ENCODE measurements at regions not wholly inside any gene's neighbourhood (a gene's known extent, or its start where the extent isn't known, plus 50 kb on each side); places are given as distances from the start of the nearest gene placed in this dataset.
"Not testable (repeated sequence)": the region's sequence is repeated elsewhere in the genome, so short reads cannot be mapped to it uniquely, and the experiment has no call there.

DNA sequence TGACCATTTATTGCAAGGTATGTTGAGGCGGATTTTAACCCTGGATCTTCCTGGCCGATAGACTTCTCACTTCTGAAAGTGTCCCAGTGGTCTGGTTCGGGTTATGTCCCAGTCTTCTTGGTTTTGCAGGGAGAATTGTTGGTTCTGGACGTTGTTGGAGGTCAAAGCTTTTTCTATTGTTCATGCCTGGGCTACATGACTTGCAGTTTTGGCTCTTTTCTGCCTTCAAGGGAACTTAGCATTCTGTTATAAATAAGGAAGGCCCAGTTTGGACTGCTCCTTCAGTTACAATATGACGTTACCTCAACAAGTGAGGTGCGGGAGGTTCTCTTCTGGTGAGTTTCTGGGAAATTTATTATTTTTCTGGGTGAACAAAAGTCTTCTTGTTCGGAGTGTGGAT is 614.3 kb downstream of the DIPK2A start:
- H3K27ac ChIP-seq: no peak overlapping the region
- intact Hi-C loops (cut with DNase I; ENCODE audit: low total_unique reads): no loop called here
- no peaks in the 10 kb centered on the region for H3K36me3 ChIP-seq
- no peak overlapping the region for H3K4me3 ChIP-seq
- DNase-seq (ENCODE audit: low spot score in 2 of 2): no peak
- no peaks in the 10 kb centered on the region for H3K27me3 ChIP-seq
- no peak for TF ChIP-seq POLR2AphosphoS5 (IDR thresholded peaks at IDR 0.05)
- TF ChIP-seq, protein P1, sequence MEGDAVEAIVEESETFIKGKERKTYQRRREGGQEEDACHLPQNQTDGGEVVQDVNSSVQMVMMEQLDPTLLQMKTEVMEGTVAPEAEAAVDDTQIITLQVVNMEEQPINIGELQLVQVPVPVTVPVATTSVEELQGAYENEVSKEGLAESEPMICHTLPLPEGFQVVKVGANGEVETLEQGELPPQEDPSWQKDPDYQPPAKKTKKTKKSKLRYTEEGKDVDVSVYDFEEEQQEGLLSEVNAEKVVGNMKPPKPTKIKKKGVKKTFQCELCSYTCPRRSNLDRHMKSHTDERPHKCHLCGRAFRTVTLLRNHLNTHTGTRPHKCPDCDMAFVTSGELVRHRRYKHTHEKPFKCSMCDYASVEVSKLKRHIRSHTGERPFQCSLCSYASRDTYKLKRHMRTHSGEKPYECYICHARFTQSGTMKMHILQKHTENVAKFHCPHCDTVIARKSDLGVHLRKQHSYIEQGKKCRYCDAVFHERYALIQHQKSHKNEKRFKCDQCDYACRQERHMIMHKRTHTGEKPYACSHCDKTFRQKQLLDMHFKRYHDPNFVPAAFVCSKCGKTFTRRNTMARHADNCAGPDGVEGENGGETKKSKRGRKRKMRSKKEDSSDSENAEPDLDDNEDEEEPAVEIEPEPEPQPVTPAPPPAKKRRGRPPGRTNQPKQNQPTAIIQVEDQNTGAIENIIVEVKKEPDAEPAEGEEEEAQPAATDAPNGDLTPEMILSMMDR (IDR thresholded peaks at IDR 0.05): no peak
- H3K9me3 ChIP-seq: peaks cover 0 to 7% of the 10 kb centered on the region in 2 donors
- no peaks in the 10 kb centered on the region for H3K4me1 ChIP-seq

DNA sequence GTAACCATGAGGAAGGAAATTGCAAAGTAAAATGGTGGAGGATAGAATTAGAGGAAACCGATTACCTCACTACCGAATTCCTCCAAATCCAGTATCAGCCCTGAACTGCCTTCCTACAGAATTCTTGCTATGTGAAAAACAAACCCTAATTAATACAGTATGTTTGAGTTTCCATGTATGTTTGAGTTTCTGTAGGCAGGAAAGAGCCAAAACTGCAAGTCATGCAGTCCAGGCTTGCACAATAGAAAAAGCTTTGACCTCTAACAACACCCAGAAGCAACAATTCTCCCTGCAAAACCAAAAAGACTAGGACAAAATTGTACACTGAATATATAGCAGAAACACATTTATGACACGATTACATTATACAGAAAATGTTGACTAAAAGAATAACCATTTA is 614.8 kb downstream of the DIPK2A start:
- TF ChIP-seq POLR2AphosphoS5 (IDR thresholded peaks at IDR 0.05) (no peak), POLR2A (IDR thresholded peaks at IDR 0.05) (no peak)
- TF ChIP-seq, protein P1 (IDR thresholded peaks at IDR 0.05): no peak
- Histone ChIP-seq H3K4me3 (no peak overlapping the region), H3K27me3 (no peaks in the 10 kb centered on the region), H3K4me1 (no peaks in the 10 kb centered on the region), H3K27ac (no peak overlapping the region), H3K9me3 (peaks cover 0 to 7% of the 10 kb centered on the region in 2 donors), H3K36me3 (no peaks in the 10 kb centered on the region)
- no peak for DNase-seq (ENCODE audit: low spot score in 2 of 2)
- intact Hi-C loops (cut with DNase I; ENCODE audit: low total_unique reads): no loop called here

GRCh38 chr3:144590854-144591253 is 619.2 kb downstream of the DIPK2A start:
- Histone ChIP-seq H3K9me3 (no peaks in the 10 kb centered on the region), H3K4me3 (no peak overlapping the region), H3K27me3 (no peaks in the 10 kb centered on the region), H3K27ac (no peak overlapping the region), H3K4me1 (no peaks in the 10 kb centered on the region), H3K36me3 (no peaks in the 10 kb centered on the region)
- intact Hi-C loops (cut with DNase I; ENCODE audit: low total_unique reads): no loop called here
- TF ChIP-seq POLR2AphosphoS5 (IDR thresholded peaks at IDR 0.05) (no peak), POLR2A (IDR thresholded peaks at IDR 0.05) (no peak)
- TF ChIP-seq, protein P1 (IDR thresholded peaks at IDR 0.05): no peak
- DNase-seq (ENCODE audit: low spot score in 2 of 2): no peak

DNA sequence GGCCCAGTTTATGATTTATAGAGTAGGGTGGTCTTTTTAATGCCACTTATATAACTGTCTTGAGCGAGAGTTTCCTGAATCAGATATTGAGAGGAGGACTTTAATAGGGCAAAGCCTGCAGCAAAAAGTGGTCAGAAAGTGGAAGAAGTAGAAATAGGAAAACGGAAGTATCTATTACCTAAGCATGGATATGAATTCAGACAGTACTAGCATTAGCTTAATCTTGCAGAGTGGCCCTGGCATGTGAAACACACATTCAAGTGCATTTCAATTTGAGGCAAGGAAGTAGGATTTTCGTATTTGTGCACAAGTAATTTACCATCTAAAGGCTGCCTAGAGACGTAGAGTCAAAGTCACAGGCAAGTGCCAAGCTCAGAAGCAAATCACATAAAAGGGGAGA is 622.3 kb downstream of the DIPK2A start:
- TF ChIP-seq, protein P1 (IDR thresholded peaks at IDR 0.05): no peak
- TF ChIP-seq POLR2A (IDR thresholded peaks at IDR 0.05): no peak
- no peak for TF ChIP-seq POLR2AphosphoS5 (IDR thresholded peaks at IDR 0.05)

DNA sequence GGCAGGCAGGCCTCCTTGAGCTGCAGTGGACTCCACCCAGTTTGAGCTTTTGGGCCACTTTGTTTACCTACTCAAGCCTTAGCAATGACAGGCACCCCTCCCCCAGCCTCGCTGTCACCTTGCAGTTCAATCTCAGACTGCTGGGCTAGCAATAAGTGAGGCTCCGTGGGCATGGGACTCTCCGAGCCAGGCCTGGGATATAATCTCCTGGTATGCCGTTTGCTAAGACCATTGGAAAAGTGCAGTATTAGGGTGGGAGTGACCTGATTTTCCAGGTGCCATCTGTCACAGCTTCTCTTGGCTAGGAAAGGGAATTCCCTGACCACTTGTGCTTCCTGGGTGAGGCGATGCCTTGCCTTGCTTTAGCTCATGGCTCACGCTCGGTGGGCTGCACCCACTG is 648.6 kb downstream of the DIPK2A start:
- H3K9me3 ChIP-seq; H3K36me3 ChIP-seq; H3K4me1 ChIP-seq; H3K4me3 ChIP-seq; H3K27ac ChIP-seq; H3K27me3 ChIP-seq; DNase-seq (ENCODE audit: low spot score in 2 of 2); intact Hi-C loops (cut with DNase I; ENCODE audit: low total_unique reads): not testable (repeated sequence)

More for the DNA sequence above, 622.3 kb downstream of the DIPK2A start:
- DNase-seq (ENCODE audit: low spot score in 2 of 2): no peak
- Histone ChIP-seq H3K36me3 (no peaks in the 10 kb centered on the region), H3K27me3 (no peaks in the 10 kb centered on the region), H3K9me3 (peaks cover 0 to 11% of the 10 kb centered on the region in 2 donors), H3K4me3 (no peak overlapping the region), H3K4me1 (no peaks in the 10 kb centered on the region), H3K27ac (no peak overlapping the region)
- intact Hi-C loops (cut with DNase I; ENCODE audit: low total_unique reads): no loop called here

DNA sequence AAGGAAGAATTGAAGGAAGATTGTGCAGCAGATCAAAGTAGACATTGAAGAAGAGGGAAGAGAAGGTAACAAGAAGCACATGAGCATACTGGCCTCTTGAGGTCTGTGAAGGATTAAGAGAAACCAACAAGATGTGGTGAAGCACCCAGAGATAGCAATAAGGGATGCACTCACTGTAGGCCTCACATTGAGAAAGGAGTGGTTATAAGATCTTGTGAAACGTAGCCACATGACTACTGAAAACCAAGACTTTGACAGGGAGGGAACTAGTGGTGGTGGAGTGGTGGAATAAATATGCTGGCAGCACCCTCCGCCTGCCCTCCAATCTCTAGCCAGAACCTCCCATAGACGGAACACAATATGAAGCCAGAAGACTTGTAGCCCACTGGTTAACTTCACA is 651.2 kb downstream of the DIPK2A start:
- Histone ChIP-seq H3K27ac (no peak overlapping the region), H3K4me1 (no peaks in the 10 kb centered on the region), H3K9me3 (no peaks in the 10 kb centered on the region), H3K27me3 (no peaks in the 10 kb centered on the region), H3K36me3 (no peaks in the 10 kb centered on the region), H3K4me3 (no peak overlapping the region)
- intact Hi-C loops (cut with DNase I; ENCODE audit: low total_unique reads): no loop called here
- TF ChIP-seq POLR2A (IDR thresholded peaks at IDR 0.05) (no peak), POLR2AphosphoS5 (IDR thresholded peaks at IDR 0.05) (no peak)
- TF ChIP-seq, protein P1 (IDR thresholded peaks at IDR 0.05): no peak
- DNase-seq (ENCODE audit: low spot score in 2 of 2): no peak

Data from breast epithelium (tissue), 4 donors.